ENCODE measurements at regions not wholly inside any gene's neighbourhood (a gene's known extent, or its start where the extent isn't known, plus 50 kb on each side); places are given as distances from the start of the nearest gene placed in this dataset.

- no peak for TF ChIP-seq CTCF (IDR thresholded peaks at IDR 0.05; ENCODE audit: low read length)
- TF ChIP-seq EZH2 (IDR thresholded peaks at IDR 0.05; ENCODE audit: borderline replicate concordance, low read length) = no peak
Observed at GRCh38 chr18:67574749-67575148, 58.2 kb upstream of the DSEL start.

All from OCI-LY1 (cell line).